HG03457 (cell line): ENCODE measurements at regions not wholly inside any gene's neighbourhood (a gene's known extent, or its start where the extent isn't known, plus 50 kb on each side); places are given as distances from the start of the nearest gene placed in this dataset.

ENCODE experiments used
- ATAC-seq: cut with Tn5 transposase; IDR thresholded peaks from one replicate; pipeline ENCODE4 v1.9.1; 2021; ENCODE audit warnings: moderate number of reproducible peaks; ENCODE audit not compliant: unreplicated experiment

GRCh38 chr14:97413966-97414717, 617.0 kb downstream of the VRK1 start:
- no peak for ATAC-seq

- no peak for ATAC-seq
Measured at GRCh38 chr14:97414718-97415098, 617.5 kb downstream of the VRK1 start.

- ATAC-seq: no peak
Measured at GRCh38 chr14:97415907-97416306, 618.7 kb downstream of the VRK1 start.

DNA sequence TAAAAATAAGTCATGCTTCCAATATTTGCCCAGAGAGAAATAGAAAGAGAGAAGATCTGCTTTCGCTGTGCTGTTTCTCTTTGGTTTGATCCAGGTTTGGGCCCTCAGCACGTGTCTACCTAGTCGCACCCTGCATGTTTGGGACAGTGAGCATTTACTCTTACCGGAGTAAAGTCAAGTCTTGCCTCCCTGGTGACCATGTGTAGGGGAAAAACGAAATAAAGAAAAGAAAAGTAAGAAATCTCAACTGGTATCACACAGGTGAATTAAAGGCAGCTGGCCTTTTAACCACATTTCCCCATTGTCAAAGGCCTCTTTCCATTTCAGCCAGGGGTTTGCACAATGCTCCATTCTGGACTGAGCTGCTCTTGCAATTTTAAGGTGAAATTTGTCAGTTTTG, 619.4 kb downstream of the VRK1 start:
- ATAC-seq: no peak

- ATAC-seq: no peak
Measured at GRCh38 chr14:97417331-97417730, 620.1 kb downstream of the VRK1 start.

- no peak for ATAC-seq
Measured at GRCh38 chr14:97420211-97420610, 623.0 kb downstream of the VRK1 start.

DNA sequence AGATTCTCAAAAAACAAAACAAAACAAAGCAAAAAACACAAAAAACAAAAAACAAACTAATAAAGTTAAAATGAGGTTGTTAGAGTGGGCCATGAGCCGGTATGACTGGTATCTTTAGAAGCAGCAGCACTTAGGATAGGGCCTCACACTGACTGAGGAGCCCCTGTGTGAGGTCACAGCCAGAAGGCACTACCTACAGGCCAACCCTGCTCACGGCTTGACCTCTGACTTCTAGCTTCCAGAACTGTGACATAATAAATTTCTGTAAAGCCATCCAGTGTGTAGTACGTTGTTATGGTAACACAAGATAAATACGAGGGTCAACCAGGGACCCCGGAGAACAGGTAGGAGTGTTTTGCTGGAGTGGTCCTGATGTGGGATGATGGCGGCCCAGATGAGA, 629.6 kb downstream of the VRK1 start:
- ATAC-seq: no peak

DNA sequence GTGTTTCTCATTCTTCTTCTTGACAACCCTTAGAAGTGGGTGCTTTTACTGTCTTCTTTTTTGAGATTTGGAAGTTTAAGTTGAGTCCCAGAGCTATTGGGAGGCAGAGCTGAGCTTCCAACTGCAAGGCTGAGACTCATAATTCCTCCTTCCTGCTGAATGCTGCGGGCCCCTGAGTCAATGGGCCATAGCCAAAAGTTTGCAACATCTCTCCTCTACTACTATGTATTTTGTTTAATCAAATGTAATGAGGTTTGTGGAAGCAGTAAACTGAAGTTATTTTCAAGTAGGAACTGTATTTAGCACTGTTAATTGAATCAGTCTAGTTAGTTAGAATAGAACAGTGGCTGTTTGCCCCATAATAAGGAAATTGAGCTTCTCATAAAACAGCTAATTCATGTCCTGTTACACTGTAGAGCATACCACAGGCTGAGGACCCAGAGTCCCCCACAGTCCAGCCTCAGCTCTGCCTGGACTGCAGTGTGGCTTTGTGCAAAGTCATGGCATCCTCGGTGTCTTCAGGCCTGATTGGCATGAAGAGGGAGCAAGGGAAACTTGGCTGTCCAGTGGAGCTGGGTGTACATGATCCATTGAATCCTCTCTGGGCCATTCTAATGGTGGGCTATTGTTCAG, 631.7 kb downstream of the VRK1 start:
- no peak for ATAC-seq

DNA sequence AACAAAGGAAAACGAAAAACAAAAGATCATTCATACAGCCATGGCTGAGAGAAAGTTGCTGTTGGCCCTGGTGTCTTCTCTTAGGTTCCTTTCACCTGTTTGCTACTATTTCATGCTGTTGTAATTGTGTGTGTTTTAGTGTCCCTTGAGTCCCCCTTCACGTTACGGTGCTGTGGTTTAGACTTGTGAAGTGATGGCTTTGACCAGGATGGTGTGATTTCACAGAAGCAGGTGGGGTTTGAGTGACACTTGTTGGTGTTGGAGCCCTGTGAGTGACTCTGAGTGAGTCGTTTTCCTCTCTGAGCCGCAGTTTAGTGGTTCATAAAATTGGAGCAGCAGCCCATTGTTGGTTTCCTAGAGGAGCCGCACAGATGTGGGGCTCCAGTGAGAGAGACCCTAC, 635.4 kb downstream of the VRK1 start:
- ATAC-seq: no peak

DNA sequence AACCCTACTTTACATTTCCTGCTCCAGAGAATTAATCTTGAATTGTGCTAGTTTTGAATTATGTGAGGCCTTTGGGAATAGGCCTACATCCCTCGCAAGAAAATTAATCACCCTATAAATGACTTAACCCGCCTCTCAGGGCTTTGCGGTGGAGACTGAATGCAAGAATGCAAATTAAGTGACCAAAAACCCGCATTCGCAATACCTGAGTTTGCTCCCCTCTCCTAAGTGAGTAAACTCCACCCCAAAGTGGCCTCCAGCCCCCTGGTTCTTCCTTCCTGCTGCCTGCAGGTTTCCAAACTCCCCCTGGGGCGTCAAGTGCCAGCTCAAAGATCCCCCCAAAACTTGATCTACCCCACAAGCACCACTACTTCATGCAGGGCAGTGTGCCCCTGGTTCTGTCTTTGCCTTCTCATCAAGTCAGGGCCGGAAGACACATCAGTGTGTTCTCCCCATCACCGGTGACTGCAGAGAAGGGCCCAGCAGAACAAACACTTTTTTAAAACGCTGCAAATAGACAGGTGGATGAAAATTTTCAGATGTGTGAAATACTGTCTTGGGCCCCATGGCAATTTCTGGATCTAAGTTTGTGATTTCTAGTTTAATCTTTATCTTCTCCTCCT, 644.7 kb downstream of the VRK1 start:
- ATAC-seq: no peak

- no peak for ATAC-seq
Measured at GRCh38 chr14:97442363-97442762, 645.2 kb downstream of the VRK1 start.

- ATAC-seq: no peak
Measured at GRCh38 chr14:97443412-97443811, 646.2 kb downstream of the VRK1 start.

GRCh38 chr14:97444248-97444647, 647.1 kb downstream of the VRK1 start:
- no peak for ATAC-seq

GRCh38 chr14:97445367-97445766, 648.2 kb downstream of the VRK1 start:
- no peak for ATAC-seq

DNA sequence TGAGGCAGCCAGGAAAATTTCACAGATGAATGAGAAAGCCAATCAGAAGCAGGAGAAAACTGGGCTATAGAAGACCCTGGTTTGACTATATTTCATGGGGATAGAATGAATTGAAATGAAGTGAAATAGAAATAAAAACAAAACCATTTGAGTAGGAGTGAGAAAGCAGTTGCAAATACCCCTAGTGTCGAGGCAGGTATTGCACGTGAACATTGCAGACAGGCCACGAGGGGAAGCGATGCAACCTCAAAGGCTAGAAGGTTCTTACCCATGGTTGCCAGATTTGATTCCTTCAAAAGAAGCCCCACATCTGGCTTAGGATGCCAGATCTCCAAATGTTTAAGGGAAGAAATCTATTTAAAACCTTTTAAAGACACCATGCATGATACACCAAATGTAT, 648.9 kb downstream of the VRK1 start:
- no peak for ATAC-seq

DNA sequence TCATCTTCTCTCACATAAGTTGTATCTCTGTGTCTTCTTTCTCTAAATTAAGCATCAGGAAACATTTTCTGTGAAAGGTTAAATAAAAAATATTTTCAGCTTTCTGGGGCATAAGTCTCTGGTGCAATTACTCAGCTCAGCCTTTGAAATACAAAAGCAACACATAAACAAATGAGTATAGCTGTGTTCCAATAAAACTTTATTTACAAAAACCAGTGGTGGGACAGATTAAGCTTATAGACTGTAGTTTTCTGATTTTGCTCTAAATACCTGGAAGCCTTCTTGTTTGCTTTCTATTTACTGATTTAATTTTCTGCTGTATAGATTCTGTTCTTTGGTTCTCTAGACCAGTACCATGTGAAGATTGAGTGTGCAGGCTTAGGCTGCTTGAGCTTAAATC, 655.1 kb downstream of the VRK1 start:
- no peak for ATAC-seq

DNA sequence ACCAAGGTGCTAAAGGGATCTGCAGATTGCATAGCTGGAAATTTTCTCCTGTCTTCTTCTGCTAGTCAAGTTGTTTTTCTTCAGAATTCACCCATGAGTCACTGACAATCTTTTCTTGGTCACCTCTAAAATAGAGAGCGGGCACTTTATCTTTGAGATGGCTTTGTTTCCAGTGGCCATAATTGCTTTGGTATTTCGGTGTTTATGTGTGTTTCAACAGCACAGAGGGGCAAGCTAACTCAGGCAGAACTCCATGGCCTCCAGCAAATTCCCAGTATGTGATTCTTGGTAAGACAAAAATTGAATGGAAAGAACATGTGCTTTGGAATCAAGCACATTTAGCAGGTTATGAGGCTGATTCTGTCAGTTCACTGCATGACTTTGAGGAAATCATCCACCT, 656.8 kb downstream of the VRK1 start:
- ATAC-seq: no peak

DNA sequence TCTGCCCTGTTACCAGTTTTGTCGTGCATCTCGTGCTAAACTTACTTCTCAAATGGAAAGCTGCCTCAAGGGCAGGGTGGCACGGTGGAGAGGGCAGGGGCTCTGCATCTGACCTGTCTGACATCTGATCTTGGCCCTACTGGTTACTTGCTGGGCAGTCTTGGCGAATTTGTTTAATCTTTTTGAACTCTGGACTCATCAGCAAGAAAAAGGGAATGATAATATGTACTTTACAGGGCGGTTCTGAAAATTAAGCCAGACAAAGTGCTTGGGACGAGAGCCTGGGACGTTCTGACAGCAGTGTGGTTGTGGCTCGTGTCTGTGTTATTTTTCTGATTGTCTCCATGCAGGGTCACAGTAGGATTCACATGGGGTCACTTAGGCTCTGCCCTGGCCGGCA, 659.3 kb downstream of the VRK1 start:
- ATAC-seq: no peak

GRCh38 chr14:97456958-97457357, 659.8 kb downstream of the VRK1 start:
- no peak for ATAC-seq

GRCh38 chr14:97457575-97458085, 660.4 kb downstream of the VRK1 start:
- no peak for ATAC-seq

DNA sequence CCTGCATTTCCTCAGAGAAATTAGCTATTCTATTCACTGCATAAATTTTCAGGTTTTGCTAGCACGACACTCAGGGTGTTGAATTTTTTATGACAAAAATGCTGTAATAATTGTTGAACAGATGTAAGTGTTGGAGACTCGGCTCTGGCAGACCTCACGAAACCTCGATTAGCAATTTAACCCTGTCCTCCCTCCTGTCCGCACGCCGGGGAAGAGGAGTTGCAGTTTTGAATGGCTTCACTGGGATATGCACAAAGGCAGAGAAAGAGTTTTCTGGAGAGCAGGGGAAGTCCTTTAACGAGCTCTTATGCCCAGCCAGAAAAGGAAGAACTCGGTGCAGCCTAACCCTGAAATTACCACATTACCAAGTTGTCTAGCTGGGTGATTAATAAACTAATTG, 661.1 kb downstream of the VRK1 start:
- no peak for ATAC-seq
